ENCODE measurements at regions not wholly inside any gene's neighbourhood (a gene's known extent, or its start where the extent isn't known, plus 50 kb on each side); places are given as distances from the start of the nearest gene placed in this dataset.

- DNase-seq = no peak
Measured at GRCh38 chr15:94052711-94053110, 178.7 kb upstream of the MCTP2 start.

- DNase-seq = no peak
Measured at GRCh38 chr15:94047566-94047965, 183.8 kb upstream of the MCTP2 start.

GRCh38 chr15:94042180-94042928, 189.0 kb upstream of the MCTP2 start:
- no peak for DNase-seq

GRCh38 chr15:94041746-94042145, 189.6 kb upstream of the MCTP2 start:
- DNase-seq = no peak

- no peak for DNase-seq
Measured at GRCh38 chr15:94040541-94041248, 190.7 kb upstream of the MCTP2 start.

GRCh38 chr15:94036156-94036555, 195.2 kb upstream of the MCTP2 start:
- DNase-seq = no peak

- DNase-seq = no peak
Measured at GRCh38 chr15:94033683-94034020, 197.7 kb upstream of the MCTP2 start.

GRCh38 chr15:94033014-94033682, 198.2 kb upstream of the MCTP2 start:
- no peak for DNase-seq

- DNase-seq = no peak
Measured at GRCh38 chr15:94032571-94032970, 198.8 kb upstream of the MCTP2 start.

GRCh38 chr15:94031072-94031471, 200.3 kb upstream of the MCTP2 start:
- no peak for DNase-seq

GRCh38 chr15:94029495-94029894, 201.9 kb upstream of the MCTP2 start:
- no peak for DNase-seq

- DNase-seq = no peak
Measured at GRCh38 chr15:94028809-94029208, 202.6 kb upstream of the MCTP2 start.

- no peak for DNase-seq
Measured at GRCh38 chr15:94028121-94028520, 203.2 kb upstream of the MCTP2 start.

GRCh38 chr15:94027581-94027980, 203.8 kb upstream of the MCTP2 start:
- no peak for DNase-seq

- DNase-seq = no peak
Measured at GRCh38 chr15:94026458-94027304, 204.7 kb upstream of the MCTP2 start.

GRCh38 chr15:94023531-94023930, 207.8 kb upstream of the MCTP2 start:
- DNase-seq = no peak

- no peak for DNase-seq
Measured at GRCh38 chr15:94021621-94022320, 209.6 kb upstream of the MCTP2 start.

GRCh38 chr15:94019062-94019461, 212.3 kb upstream of the MCTP2 start:
- DNase-seq = no peak

- no peak for DNase-seq
Measured at GRCh38 chr15:94015324-94015723, 216.0 kb upstream of the MCTP2 start.

GRCh38 chr15:94008104-94009074, 223.0 kb upstream of the MCTP2 start:
- DNase-seq = no peak

- DNase-seq = no peak
Measured at GRCh38 chr15:94004697-94005096, 226.7 kb upstream of the MCTP2 start.

All from NCI-H1694 treated with DMSO at 0.1 percent for 48 hours (cell line).